Right atrium auricular region (tissue), 2 donors: ENCODE measurements at regions not wholly inside any gene's neighbourhood (a gene's known extent, or its start where the extent isn't known, plus 50 kb on each side); places are given as distances from the start of the nearest gene placed in this dataset.

Experiments used
- DNase-seq: peaks from one replicate; pipeline ENCODE4 v3.0.0-alpha.2; 2019; ENCODE audit warnings: low spot score
- H3K27ac ChIP-seq, 2 donors: fragments of 200-600 bp; sonication (generic); 1 replicate in 1 of 2; 2 replicates in 1 of 2; pipeline ENCODE4 v1.5.1; 2016 to 2019
- H3K27me3 ChIP-seq, 2 donors: fragments of 200-600 bp; sonication (generic); one replicate each; pipeline versions ENCODE4 v1.5.1 to v1.6.0; 2017 to 2019
- H3K36me3 ChIP-seq: fragments of 200-600 bp; sonication (generic); one replicate; pipeline ENCODE4 v1.5.1; 2016
- H3K4me1 ChIP-seq, 2 donors: fragments of 200-600 bp; sonication (generic); one replicate each; pipeline versions ENCODE4 v1.5.1 to v1.6.0; 2017 to 2019
- H3K4me3 ChIP-seq, 2 donors: fragments of 200-600 bp; sonication (generic); 1 replicate in 1 of 2; 2 replicates in 1 of 2; pipeline ENCODE4 v1.5.1; 2017 to 2019; ENCODE audit warnings: mild to moderate bottlenecking in 1 of 2, moderate library complexity in 1 of 2
- H3K9me3 ChIP-seq, 2 donors: fragments of 200-600 bp; sonication (generic); one replicate each; pipeline ENCODE4 v1.5.1; 2019
- TF ChIP-seq, protein P1 (sequence below), 2 donors: fragments of 200-600 bp; sonication (generic); IDR thresholded peaks; one replicate each; pipeline ENCODE4 v1.5.1; 2019; ENCODE audit warnings: antibody characterized with exemption in 2 of 2

- no peak overlapping the region for H3K4me3 ChIP-seq
- no peak for DNase-seq
- no peaks in the 10 kb centered on the region for H3K36me3 ChIP-seq
- peak overlapping the region; percentile 60 to 72 for H3K27ac ChIP-seq
- H3K4me1 ChIP-seq, result peaks cover 0 to 34% of the 10 kb centered on the region in 2 donors
- TF ChIP-seq, protein P1, sequence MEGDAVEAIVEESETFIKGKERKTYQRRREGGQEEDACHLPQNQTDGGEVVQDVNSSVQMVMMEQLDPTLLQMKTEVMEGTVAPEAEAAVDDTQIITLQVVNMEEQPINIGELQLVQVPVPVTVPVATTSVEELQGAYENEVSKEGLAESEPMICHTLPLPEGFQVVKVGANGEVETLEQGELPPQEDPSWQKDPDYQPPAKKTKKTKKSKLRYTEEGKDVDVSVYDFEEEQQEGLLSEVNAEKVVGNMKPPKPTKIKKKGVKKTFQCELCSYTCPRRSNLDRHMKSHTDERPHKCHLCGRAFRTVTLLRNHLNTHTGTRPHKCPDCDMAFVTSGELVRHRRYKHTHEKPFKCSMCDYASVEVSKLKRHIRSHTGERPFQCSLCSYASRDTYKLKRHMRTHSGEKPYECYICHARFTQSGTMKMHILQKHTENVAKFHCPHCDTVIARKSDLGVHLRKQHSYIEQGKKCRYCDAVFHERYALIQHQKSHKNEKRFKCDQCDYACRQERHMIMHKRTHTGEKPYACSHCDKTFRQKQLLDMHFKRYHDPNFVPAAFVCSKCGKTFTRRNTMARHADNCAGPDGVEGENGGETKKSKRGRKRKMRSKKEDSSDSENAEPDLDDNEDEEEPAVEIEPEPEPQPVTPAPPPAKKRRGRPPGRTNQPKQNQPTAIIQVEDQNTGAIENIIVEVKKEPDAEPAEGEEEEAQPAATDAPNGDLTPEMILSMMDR (IDR thresholded peaks at IDR 0.05), result no peak
- no peaks in the 10 kb centered on the region for H3K9me3 ChIP-seq
- H3K27me3 ChIP-seq, result no peaks in the 10 kb centered on the region
Observed at GRCh38 chr3:69493157-69493556, 107.3 kb upstream of the FRMD4B start.

DNA sequence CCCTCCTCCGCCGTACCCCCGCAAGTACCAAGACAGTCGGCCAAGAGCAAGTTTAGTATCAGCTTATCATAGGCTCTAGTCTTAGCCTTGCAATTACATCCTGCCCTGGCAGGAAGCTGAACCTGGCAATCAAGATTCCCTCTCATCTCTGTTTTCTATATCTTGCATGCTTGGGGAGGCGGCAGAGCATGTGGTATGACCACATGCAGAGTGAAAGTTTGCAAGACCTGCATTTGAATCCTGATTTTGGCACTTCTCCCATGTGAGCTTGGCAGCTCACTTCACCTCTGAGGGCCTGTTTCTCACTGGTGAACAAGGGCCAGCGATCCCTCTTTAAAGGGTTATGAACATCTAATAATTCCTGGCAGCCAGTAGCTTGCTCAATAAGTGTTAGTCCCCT is 106.1 kb upstream of the FRMD4B start:
- Histone ChIP-seq H3K9me3 (no peaks in the 10 kb centered on the region), H3K27me3 (no peaks in the 10 kb centered on the region), H3K36me3 (no peaks in the 10 kb centered on the region), H3K27ac (peak overlapping the region; percentile 26 to 72), H3K4me3 (no peak overlapping the region), H3K4me1 (peaks cover 0 to 34% of the 10 kb centered on the region in 2 donors)
- TF ChIP-seq, protein P1 (IDR thresholded peaks at IDR 0.05), result no peak
- DNase-seq, result no peak

DNA sequence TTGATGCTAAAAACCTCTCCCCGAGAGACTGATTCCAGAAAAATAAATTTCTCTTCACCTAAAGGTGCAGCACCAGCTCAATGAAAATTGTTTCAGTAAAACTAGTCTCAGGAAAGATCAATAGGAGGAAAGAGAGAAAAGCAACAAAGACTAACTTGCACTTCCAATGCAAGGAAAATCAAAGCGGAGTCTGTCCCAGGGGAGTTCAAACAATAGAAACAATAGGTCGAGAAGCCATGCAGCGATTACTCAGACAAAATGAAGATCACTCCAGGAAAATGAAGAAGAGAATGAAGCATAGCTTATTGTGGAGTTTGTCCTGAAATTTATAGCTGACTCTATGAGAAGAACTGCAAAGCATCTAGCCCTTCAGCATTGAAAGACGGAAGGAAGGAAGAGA is 105.1 kb upstream of the FRMD4B start:
- Histone ChIP-seq H3K9me3 (no peaks in the 10 kb centered on the region), H3K27ac (peak overlapping the region; percentile 22 to 72), H3K36me3 (no peaks in the 10 kb centered on the region), H3K4me1 (peaks cover 0 to 34% of the 10 kb centered on the region in 2 donors), H3K4me3 (no peak overlapping the region), H3K27me3 (no peaks in the 10 kb centered on the region)
- no peak for DNase-seq
- TF ChIP-seq, protein P1 (IDR thresholded peaks at IDR 0.05), result no peak

- no peaks in the 10 kb centered on the region for H3K36me3 ChIP-seq
- peak overlapping the region in 1 of 2 donors; percentile 72 for H3K27ac ChIP-seq
- no peak for DNase-seq
- H3K9me3 ChIP-seq, result no peaks in the 10 kb centered on the region
- TF ChIP-seq, protein P1 (IDR thresholded peaks at IDR 0.05), result no peak
- no peaks in the 10 kb centered on the region for H3K27me3 ChIP-seq
- H3K4me1 ChIP-seq, result peaks cover 0 to 38% of the 10 kb centered on the region in 2 donors
- H3K4me3 ChIP-seq, result no peak overlapping the region
Observed at GRCh38 chr3:69490235-69490634, 104.3 kb upstream of the FRMD4B start.

- H3K27ac ChIP-seq, result no peak overlapping the region
Observed at GRCh38 chr3:69488026-69488425, 102.1 kb upstream of the FRMD4B start.

DNA sequence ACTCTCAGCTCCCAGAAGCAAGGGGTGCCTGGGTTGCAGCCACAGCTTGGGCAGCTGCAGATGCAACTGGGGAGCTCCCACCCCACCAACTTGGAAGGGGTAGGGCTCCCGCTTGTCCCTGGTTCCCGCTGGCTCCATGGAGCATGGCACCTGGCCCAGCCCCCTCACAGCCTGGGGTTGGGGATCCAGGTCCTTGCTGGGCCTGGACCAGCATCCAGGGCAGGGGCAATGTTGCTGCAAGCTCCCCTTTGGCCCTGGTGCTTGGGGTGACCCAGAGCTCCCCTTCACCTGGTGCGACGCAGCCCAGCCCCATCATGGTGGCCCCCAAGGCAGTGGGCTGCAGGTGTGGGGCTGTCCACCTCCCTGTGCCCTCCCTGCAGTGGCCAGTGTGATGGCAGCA is 99.6 kb upstream of the FRMD4B start:
- H3K4me1 ChIP-seq, result peaks cover 0 to 18% of the 10 kb centered on the region in 2 donors
- no peaks in the 10 kb centered on the region for H3K36me3 ChIP-seq
- no peaks in the 10 kb centered on the region for H3K9me3 ChIP-seq
- no peak overlapping the region for H3K4me3 ChIP-seq
- peak overlapping the region in 1 of 2 donors; percentile 62 for H3K27ac ChIP-seq
- H3K27me3 ChIP-seq, result no peaks in the 10 kb centered on the region
- TF ChIP-seq, protein P1 (IDR thresholded peaks at IDR 0.05), result no peak
- no peak for DNase-seq

More at GRCh38 chr3:69488026-69488425, 102.1 kb upstream of the FRMD4B start:
- no peak for DNase-seq
- TF ChIP-seq, protein P1 (IDR thresholded peaks at IDR 0.05), result no peak
- Histone ChIP-seq H3K27me3 (no peaks in the 10 kb centered on the region), H3K4me3 (no peak overlapping the region), H3K36me3 (no peaks in the 10 kb centered on the region), H3K4me1 (peaks cover 0 to 31% of the 10 kb centered on the region in 2 donors), H3K9me3 (no peaks in the 10 kb centered on the region)
